ENCODE measurements at regions not wholly inside any gene's neighbourhood (a gene's known extent, or its start where the extent isn't known, plus 50 kb on each side); places are given as distances from the start of the nearest gene placed in this dataset.

GRCh38 chr3:72223628-72224027 is 438.7 kb upstream of the PROK2 start:
- no peak for DNase-seq

- DNase-seq: peak; percentile 79
Observed at GRCh38 chr3:72223116-72223515, 438.2 kb upstream of the PROK2 start.

- DNase-seq: no peak
Observed at GRCh38 chr3:72222410-72222809, 437.5 kb upstream of the PROK2 start.

- DNase-seq: peak; percentile 67
Observed at GRCh38 chr3:72220946-72221345, 436.0 kb upstream of the PROK2 start.

GRCh38 chr3:72219752-72220151 is 434.8 kb upstream of the PROK2 start:
- no peak for DNase-seq

- no peak for DNase-seq
Observed at GRCh38 chr3:72217570-72217969, 432.6 kb upstream of the PROK2 start.

GRCh38 chr3:72214066-72214951 is 429.4 kb upstream of the PROK2 start:
- DNase-seq: no peak

GRCh38 chr3:72213296-72214065 is 428.5 kb upstream of the PROK2 start:
- peak; percentile 64 for DNase-seq

GRCh38 chr3:72212396-72212795 is 427.4 kb upstream of the PROK2 start:
- DNase-seq: no peak

GRCh38 chr3:72210261-72210660 is 425.3 kb upstream of the PROK2 start:
- DNase-seq: no peak

- DNase-seq: no peak
Observed at GRCh38 chr3:72205297-72205826, 420.4 kb upstream of the PROK2 start.

GRCh38 chr3:72204452-72204851 is 419.5 kb upstream of the PROK2 start:
- DNase-seq: no peak

- DNase-seq: no peak
Observed at GRCh38 chr3:72203613-72204349, 418.8 kb upstream of the PROK2 start.

- no peak for DNase-seq
Observed at GRCh38 chr3:72203105-72203504, 418.2 kb upstream of the PROK2 start.

- no peak for DNase-seq
Observed at GRCh38 chr3:72200332-72200731, 415.4 kb upstream of the PROK2 start.

GRCh38 chr3:72199530-72199929 is 414.6 kb upstream of the PROK2 start:
- no peak for DNase-seq

GRCh38 chr3:72196377-72196929 is 411.5 kb upstream of the PROK2 start:
- no peak for DNase-seq

- DNase-seq: no peak
Observed at GRCh38 chr3:72195895-72196294, 410.9 kb upstream of the PROK2 start.

GRCh38 chr3:72194458-72194857 is 409.5 kb upstream of the PROK2 start:
- no peak for DNase-seq

GRCh38 chr3:72193771-72194430 is 409.0 kb upstream of the PROK2 start:
- DNase-seq: peak; percentile 17

GRCh38 chr3:72192572-72192971 is 407.6 kb upstream of the PROK2 start:
- no peak for DNase-seq
